ENCODE measurements at regions not wholly inside any gene's neighbourhood (a gene's known extent, or its start where the extent isn't known, plus 50 kb on each side); places are given as distances from the start of the nearest gene placed in this dataset.
"Not testable (repeated sequence)": the region's sequence is repeated elsewhere in the genome, so short reads cannot be mapped to it uniquely, and the experiment has no call there.

GRCh38 chr5:135094339-135095051 is 60.5 kb upstream of the PITX1 start:
- Histone ChIP-seq H3K4me3 (ENCODE audit: low read depth, low read length) (no peak overlapping the region), H3K36me3 (ENCODE audit: control insufficient read depth, insufficient read depth, low read length) (no peaks in the 10 kb centered on the region), H3K27me3 (ENCODE audit: control insufficient read depth, insufficient read depth, low read length) (peaks cover 10% of the 10 kb centered on the region)
- no peak for TF ChIP-seq CTCF (IDR thresholded peaks at IDR 0.05; ENCODE audit: insufficient read depth, low read length, poor library complexity, severe bottlenecking)
- DNase-seq (ENCODE audit: low read depth) = no peak

GRCh38 chr5:135093483-135093882 is 59.5 kb upstream of the PITX1 start:
- H3K27me3 ChIP-seq (ENCODE audit: control insufficient read depth, insufficient read depth, low read length); H3K36me3 ChIP-seq (ENCODE audit: control insufficient read depth, insufficient read depth, low read length); H3K4me3 ChIP-seq (ENCODE audit: low read depth, low read length); DNase-seq (ENCODE audit: low read depth): not testable (repeated sequence)

- no peak overlapping the region for H3K4me3 ChIP-seq (ENCODE audit: low read depth, low read length)
- H3K36me3 ChIP-seq (ENCODE audit: control insufficient read depth, insufficient read depth, low read length) = no peaks in the 10 kb centered on the region
- DNase-seq (ENCODE audit: low read depth) = no peak
- TF ChIP-seq CTCF (IDR thresholded peaks at IDR 0.05; ENCODE audit: insufficient read depth, low read length, poor library complexity, severe bottlenecking) = no peak
- H3K27me3 ChIP-seq (ENCODE audit: control insufficient read depth, insufficient read depth, low read length) = peaks cover 10% of the 10 kb centered on the region
These were observed 58.4 kb upstream of the PITX1 start for GRCh38 chr5:135092476-135092875.

- DNase-seq (ENCODE audit: low read depth) = no peak
- no peak overlapping the region for H3K4me3 ChIP-seq (ENCODE audit: low read depth, low read length)
- no peak for TF ChIP-seq CTCF (IDR thresholded peaks at IDR 0.05; ENCODE audit: insufficient read depth, low read length, poor library complexity, severe bottlenecking)
- no peaks in the 10 kb centered on the region for H3K36me3 ChIP-seq (ENCODE audit: control insufficient read depth, insufficient read depth, low read length)
- H3K27me3 ChIP-seq (ENCODE audit: control insufficient read depth, insufficient read depth, low read length) = peaks cover 10% of the 10 kb centered on the region
These were observed 57.3 kb upstream of the PITX1 start for GRCh38 chr5:135091286-135091685.

- Histone ChIP-seq H3K4me3 (ENCODE audit: low read depth, low read length) (no peak overlapping the region), H3K36me3 (ENCODE audit: control insufficient read depth, insufficient read depth, low read length) (no peaks in the 10 kb centered on the region), H3K27me3 (ENCODE audit: control insufficient read depth, insufficient read depth, low read length) (peaks cover 4% of the 10 kb centered on the region)
- no peak for TF ChIP-seq CTCF (IDR thresholded peaks at IDR 0.05; ENCODE audit: insufficient read depth, low read length, poor library complexity, severe bottlenecking)
- DNase-seq (ENCODE audit: low read depth) = no peak
These were observed 55.9 kb upstream of the PITX1 start for GRCh38 chr5:135089912-135090311.

- no peaks in the 10 kb centered on the region for H3K27me3 ChIP-seq (ENCODE audit: control insufficient read depth, insufficient read depth, low read length)
- TF ChIP-seq CTCF (IDR thresholded peaks at IDR 0.05; ENCODE audit: insufficient read depth, low read length, poor library complexity, severe bottlenecking) = no peak
- DNase-seq (ENCODE audit: low read depth) = no peak
- H3K4me3 ChIP-seq (ENCODE audit: low read depth, low read length) = no peak overlapping the region
- H3K36me3 ChIP-seq (ENCODE audit: control insufficient read depth, insufficient read depth, low read length) = no peaks in the 10 kb centered on the region
These were observed 54.9 kb upstream of the PITX1 start for GRCh38 chr5:135088911-135089310.
